Brain pericyte (primary cell): ENCODE measurements at regions not wholly inside any gene's neighbourhood (a gene's known extent, or its start where the extent isn't known, plus 50 kb on each side); places are given as distances from the start of the nearest gene placed in this dataset.
"Not testable (repeated sequence)": the region's sequence is repeated elsewhere in the genome, so short reads cannot be mapped to it uniquely, and the experiment has no call there.

Experiments used
- DNase-seq: peaks from one replicate; pipeline ENCODE4 v3.0.0-alpha.2; 2012; ENCODE audit warnings: low read depth, low spot score

DNA sequence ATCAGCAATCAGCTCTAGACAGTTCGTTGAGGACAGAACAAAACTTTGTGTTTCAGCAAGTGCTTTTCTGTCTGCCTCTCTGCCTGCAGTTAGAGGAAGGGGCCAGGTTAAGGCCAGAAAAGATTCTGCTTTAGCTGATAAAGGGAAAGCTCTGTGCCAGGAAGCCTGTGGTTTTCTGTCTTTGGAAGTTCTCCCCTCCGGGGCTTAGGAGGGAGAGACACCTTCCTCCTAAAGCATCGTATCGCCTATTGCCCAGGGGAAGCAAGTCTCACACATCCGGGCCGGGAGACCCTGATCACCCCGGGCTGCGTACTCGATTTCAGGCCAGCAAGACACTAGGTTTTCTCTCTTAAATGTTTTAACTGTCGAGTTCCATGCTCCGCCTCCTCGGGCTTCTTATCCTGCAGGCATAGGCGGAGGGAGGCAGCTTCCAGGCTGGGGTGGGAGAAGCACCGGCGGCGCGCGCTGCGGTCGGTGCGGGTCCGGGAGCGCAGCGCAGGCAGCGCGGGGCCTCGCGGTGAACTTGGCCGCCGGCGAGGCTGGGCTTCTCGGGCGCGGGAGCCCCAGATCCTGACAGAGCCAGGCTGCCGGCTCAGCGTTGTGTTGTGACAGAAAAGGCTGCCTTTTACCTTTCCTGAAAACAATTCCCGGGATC, 245.4 kb downstream of the BCL2L11 start:
- DNase-seq = not testable (repeated sequence)

DNA sequence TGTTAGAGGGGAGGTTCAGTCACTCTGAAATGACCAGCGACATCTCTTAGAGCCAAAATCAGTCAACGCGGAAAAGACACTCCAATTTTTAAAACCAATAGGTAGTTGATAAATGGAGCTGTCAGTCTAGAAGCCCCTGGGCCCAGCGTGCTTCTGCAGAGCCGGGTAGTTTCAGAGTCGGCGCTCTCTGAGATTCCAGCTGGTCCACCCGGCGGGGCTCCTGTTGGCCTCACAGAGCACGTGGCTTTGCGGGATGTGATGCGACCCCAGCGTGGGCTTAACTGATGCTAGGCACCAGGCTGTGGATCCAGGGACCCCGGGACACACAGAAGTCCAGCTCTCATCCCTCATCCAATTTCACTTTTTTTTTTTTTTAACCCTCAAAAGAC, 245.9 kb downstream of the BCL2L11 start:
- DNase-seq = not testable (repeated sequence)

DNA sequence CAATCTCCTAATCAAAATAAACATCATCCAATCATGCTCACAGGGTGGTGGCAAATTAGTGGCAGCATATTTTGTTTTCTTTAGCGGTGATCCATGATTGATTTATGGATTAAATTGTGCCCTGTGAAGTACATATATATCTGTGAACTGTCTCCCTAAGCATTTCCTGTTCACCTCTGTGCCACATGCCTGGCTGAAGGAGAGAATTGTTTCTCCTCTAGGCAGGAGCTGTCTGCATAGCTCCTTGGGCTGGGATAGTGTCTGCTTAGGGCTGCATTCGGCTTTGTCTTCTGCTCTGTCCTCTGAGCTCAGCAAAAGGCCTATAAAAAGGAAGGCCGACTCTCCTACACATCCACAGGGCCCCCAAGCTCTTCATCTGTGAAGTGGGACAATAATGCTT, 246.4 kb downstream of the BCL2L11 start:
- not testable (repeated sequence) for DNase-seq

DNA sequence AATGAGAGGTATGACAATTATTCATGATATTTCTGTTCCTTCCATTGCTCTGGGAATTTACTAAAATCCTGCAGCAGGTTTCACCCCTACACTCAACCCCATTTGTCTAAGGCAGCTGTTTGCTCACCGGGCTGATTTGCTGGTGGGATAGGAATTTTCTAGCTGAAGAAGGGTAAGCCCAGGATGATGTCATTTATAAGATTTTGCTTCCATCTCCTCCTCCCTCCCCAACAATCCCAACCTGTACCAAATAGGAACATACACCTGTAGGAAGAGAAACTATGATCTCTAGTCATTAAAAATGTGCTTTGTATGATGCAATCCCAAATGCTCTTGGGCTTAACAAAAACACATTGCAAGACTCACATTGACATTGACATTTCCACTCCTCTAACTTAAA, 247.2 kb downstream of the BCL2L11 start:
- not testable (repeated sequence) for DNase-seq

GRCh38 chr2:111368288-111368687, 247.6 kb downstream of the BCL2L11 start:
- DNase-seq = not testable (repeated sequence)

GRCh38 chr2:111373060-111373459, 252.3 kb downstream of the BCL2L11 start:
- DNase-seq = not testable (repeated sequence)

DNA sequence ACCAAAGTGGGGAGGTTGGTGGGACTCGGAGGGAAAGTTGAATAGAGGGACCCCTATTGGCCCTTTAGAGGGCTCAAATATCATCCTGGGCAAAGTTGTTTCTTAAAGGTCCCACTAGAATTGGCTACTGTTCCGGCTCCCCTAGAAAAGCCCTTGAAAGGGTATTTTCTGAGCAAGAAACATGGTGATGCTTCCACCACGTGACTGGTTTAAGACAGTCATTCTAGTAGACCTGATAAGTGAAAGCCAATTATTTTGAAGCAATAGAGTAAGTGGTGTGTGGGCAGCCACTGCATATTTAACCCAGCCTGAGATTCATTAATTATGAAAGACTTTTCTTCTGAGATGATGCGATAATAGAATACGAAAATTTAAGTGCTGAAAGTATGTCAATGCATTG, 253.3 kb downstream of the BCL2L11 start:
- not testable (repeated sequence) for DNase-seq

- not testable (repeated sequence) for DNase-seq
These were observed 254.0 kb downstream of the BCL2L11 start for GRCh38 chr2:111374734-111375133.

DNA sequence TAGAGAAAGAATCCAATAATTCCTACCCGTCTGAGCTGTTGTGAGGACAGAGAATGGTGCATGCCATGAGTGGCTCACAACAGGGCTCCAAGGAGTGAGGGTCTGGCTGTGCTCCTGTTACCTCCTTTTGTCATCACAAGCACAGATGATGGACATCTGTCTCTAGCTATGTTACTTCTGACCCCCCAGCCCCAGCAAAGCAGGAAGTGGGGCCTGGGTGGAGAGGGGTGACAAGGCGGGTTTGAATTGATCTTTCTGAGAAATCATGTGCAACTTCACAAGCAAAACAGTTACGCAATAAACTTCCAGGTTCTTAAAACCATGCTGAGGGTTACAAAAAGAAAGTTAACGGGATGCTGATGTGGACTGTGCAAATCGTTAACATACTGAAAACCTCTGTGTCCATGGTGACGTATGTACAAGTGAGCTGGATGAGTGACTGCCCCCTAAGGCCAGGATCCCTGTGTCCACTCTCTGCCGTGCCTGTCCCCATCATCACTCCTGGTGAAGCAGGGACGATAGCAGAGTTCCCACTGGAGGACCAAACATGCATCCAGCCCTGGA, 254.7 kb downstream of the BCL2L11 start:
- not testable (repeated sequence) for DNase-seq

DNA sequence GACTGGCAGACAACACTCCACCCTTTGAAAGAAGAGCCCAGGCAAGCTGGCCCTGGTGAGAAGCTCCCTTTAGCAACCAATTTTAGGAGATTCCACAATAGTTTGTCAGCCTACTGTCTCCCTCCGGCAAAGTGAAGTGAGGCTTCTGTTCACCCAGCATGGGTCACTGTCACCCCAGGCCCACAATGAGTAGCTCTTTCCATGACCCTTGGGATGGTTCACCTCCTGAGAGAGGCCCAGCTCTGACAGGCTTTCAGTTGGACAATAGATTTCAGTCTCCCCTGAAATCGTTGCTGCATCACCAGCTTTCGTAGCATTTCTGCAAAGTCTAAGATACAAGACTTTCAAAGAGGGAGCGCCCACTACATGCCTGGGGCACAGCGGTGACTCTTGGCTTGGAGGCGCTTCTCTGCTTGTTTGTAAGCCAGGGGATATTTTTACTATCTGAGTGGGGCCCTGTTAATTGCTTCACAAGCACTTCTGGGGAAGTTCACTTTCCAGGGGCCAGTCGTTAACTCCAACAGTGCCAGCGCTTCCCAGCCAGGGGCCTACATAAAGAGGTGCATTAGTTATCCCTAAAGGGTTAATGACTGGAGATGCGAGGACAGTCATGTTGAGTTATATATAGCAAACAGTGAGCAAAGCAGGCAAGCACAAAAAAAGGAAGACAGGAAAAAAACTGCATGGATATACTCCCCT, 255.7 kb downstream of the BCL2L11 start:
- DNase-seq = not testable (repeated sequence)

- DNase-seq = peak; percentile 71
These were observed 256.2 kb downstream of the BCL2L11 start for GRCh38 chr2:111376971-111377352.

DNA sequence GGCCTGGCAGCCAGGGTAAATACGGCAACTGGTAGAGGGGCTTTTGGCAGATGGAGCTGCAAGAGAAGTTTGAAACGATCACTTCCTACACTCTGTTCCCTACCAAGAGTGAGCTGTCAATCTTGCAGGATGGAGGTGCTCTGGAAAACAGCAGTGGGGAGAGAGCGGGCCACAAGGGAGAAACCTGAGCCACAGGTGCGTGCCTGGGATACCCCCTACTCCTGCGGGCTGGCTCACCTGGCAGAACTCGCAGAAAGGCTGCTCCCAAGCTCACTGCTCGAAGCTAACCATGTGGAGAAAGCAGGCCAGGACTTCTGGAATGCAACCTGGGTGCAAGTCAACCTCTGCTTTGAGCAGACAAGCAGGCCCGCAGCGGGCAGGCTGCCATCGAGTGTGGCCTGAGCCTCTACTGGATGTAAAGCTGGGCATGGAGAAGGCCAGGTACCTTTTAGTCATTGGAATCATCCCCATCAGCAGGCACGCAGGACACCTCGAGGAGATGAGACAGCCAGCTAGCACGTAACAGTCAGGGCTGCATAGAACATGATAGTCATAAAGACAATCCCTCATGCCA, 256.8 kb downstream of the BCL2L11 start:
- DNase-seq = not testable (repeated sequence)

DNA sequence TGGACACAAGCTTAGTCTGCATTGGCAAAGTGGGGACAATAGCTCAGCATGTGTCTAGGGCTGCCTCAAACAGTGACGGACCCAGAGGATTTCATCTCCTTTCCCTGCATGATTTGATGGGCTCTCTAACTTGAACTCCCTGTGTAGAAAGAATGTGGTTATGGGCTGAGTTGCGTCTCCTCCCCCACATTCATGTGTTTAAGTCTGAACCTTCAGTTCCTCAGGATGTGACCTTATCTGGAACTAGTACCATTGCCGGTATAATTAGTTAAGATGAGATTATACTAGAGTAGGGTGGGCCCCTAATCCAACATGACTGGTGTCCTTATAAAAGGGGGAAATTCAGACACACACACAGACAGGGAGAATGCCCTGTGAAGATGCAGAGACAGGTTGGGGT, 257.6 kb downstream of the BCL2L11 start:
- not testable (repeated sequence) for DNase-seq

DNA sequence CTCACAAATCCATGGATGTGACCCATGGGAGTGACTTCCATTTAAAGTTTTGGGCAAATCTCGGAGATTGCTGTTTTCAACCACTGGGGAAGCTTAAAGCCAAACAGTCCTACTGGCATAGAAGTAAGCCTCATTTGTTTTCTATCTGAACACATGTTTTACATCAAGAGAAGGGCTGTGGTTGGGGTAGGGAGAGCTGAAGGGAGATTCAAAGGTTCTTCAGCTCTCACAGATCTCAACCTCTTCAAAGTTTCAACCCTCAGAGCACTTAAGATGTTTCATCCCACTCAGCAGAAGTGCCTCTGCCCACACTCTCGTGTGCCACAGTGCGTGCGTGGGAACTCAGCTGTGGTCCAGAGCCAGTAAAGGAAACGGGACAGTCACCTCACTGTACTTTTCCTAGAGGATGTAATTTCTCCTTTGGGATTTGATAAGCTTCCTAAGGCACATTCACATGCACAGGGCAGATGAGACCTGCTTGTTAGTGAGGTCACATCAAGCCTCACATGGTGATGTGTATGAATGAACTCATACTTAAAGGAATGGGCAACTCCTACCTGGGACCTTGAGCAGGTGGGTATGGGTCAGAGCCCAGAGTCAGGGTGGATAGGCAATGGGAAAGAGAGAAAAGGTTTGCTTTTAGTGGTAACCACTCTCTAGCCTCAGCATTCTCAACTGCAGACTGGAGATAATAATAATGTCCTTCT, 260.2 kb downstream of the BCL2L11 start:
- not testable (repeated sequence) for DNase-seq

DNA sequence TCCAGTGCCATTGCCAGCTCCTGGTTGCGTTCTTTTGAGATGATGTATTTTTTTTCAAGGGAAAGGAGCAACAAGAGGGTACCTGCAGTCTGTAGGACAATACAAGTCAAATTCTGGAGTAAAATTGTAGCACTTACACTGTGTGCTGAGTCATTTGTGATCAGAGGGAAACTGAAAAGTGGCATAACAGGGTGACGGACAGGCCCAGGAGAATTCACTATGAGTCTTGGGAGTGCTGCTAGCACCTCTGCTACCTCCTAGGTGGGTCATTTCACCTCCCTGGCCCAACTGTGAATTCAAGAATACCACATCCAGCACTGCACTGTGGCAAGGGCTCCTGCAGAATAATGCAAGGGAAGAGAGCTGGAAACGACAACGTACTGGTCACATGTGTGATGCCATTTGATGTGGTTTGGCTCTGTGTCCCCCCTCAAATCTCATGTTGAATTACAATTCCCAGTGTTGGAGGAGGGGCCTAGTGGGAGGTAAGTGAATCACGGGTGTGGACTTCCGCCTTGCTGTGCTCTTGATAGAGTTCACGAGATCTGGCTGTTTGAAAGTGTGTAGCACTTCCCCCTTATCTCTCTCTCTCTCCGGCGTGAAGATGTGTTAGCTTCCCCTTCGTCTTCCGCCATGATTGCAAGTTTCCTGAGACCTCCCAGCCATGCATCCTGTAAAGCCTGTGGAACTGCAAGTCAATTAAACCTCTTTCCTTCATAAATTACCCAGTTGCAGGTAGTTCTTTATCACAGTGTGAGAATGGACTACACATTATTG, 261.0 kb downstream of the BCL2L11 start:
- DNase-seq = not testable (repeated sequence)

- DNase-seq = not testable (repeated sequence)
These were observed 261.8 kb downstream of the BCL2L11 start for GRCh38 chr2:111382507-111382906.

DNA sequence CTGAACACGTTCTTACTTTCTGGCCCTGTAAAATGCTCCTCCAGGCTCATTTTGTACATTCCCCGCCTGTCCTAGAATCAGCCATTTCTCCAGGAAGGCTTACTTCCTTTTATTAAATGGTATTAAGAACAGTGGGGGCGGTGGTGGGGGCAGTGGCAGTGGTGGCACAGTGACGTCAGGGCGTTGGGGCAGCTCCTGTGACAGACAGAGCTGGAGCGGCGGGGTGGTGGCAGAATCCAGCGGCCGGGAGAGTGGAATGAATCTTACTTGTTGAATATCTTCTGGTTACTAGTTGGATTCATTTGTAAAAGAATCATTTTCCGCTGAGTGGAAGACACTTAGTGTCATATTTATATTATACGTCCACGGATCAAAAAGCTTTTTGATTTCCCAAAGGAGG, 262.6 kb downstream of the BCL2L11 start:
- not testable (repeated sequence) for DNase-seq

DNA sequence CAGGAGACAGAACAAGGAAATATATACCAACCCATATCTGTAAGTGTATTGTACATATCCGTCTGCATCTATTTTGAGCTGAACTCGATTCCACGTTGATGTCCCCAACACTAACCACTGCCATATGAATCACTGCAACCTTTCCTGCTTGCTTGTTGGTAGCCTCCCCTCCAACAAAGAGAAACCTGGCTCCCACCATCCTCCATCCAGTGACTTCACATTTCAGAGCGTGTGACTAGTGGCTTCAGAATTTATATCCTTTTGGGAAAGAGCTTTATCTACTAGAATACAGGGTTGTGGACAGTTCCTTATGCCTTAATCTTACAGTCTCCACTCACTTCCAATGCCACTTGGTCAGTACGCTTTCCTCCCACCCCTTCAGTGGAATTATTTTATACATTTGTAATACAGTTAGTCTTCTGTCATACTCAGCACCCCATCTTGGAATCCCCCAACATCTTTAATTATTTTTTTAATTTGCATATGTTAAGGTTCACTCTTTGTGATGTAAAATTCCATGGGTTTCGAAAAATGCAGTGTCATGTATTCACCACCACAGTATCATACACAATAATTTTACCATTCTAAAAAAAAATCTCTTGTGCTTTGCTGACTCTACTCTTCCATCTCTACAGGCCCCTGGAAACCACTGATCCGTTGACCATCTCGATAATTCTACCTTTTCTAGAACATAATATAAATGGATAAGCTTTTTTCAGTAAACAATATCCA, 264.7 kb downstream of the BCL2L11 start:
- not testable (repeated sequence) for DNase-seq

DNA sequence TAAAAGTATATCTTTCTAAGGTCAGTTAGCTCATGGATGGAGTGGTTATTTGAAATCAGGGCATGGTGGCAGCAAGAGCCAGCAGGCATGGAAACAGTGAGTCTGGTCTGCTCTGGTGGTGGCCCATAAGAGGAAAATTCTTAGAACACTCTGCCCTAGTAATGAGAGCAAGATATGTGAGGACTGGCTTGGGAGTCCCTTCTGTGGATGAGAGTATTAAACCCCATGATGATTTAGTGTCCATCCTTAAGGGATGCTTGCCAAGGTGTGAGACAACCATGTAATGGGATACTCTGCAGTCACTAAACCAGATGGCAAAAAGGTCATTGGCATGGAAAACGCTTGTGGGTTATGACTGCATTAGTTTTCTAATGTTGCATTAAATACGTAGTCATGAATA, 269.9 kb downstream of the BCL2L11 start:
- DNase-seq = not testable (repeated sequence)

DNA sequence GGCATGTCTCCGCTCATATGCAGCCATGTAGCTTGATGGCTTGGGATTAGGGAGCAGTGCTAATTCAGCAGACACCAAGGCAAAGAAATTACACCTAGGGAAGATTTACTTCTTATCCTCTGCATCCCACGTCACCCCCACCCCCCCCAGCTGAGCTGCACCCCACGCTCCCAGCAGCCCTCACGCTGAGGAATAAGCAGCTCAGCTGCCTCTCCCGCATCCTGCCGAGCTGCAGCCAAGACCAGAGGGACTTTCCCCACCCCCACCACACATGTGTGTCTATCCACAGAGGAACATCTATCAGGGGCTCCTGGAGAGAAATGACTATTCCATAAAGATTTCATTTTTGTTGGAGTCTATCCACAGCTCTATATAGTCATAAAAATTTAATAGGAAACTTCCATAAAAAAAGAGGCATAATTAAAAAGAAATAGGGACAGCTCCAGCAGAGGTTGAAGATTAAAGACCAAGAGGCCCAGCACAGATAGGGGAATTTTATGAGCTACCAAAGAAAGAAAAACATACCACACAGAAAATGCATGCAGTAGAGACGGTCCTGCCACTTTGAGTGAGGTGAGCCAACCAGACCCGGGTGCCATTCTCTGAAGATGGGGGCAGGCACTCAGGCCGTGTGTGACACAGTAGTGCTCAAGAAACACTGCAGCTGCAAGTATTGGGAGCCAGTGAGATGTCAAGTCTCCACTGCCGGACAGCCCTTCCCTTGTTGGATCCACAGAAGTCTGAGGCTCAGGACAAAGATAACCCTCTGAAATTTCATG, 274.8 kb downstream of the BCL2L11 start:
- not testable (repeated sequence) for DNase-seq
